IMR-90 (cell line): ENCODE measurements at regions not wholly inside any gene's neighbourhood (a gene's known extent, or its start where the extent isn't known, plus 50 kb on each side); places are given as distances from the start of the nearest gene placed in this dataset.

ENCODE experiments used
- ATAC-seq: fragments of 200-7000 bp; cut with Tn5 transposase; 2 replicates; pipeline ENCODE4 v1.9.1; 2020; ENCODE audit warnings: low read depth, mild to moderate bottlenecking, moderate library complexity
- BruUV-seq: library from RNA; stranded (reverse); fragments of 400-500 nt; replicated peaks from 2 replicates; lab custom pipeline; 2021; lab: Mats Ljungman, UMichigan
- CTCF ChIA-PET: fragments of 300-600 bp; formaldehyde crosslinking; extraction: SDS; loops from one replicate; lab custom pipeline; 2021; ENCODE audit warnings: antibody characterized with exemption; lab: Yijun Ruan, JAX
- POLR2A ChIA-PET: fragments of 300-600 bp; sonication (Branson Sonifier 250); formaldehyde crosslinking; loops from one replicate; lab custom pipeline; 2022; ENCODE audit warnings: antibody characterized with exemption; ENCODE audit not compliant: unreplicated experiment; lab: Charles Lee
- DNase-seq: peaks from one replicate; pipeline ENCODE4 v3.0.0; 2013
- H2AFZ ChIP-seq: replicated peaks from 2 replicates; pipeline ENCODE3; 2013; ENCODE audit warnings: low read length, mild to moderate bottlenecking; ENCODE audit not compliant: poor library complexity
- H2AK5ac ChIP-seq: 2 replicates; pipeline ENCODE4 v1.6.1; 2013; ENCODE audit warnings: low read depth, low read length, inconsistent platforms
- H2AK9ac ChIP-seq: replicated peaks from 2 replicates; pipeline ENCODE3; 2013; ENCODE audit warnings: mild to moderate bottlenecking, low read depth, low read length, moderate library complexity; ENCODE audit not compliant: poor library complexity
- H2BK120ac ChIP-seq: 2 replicates; pipeline ENCODE4 v1.6.1; 2013; ENCODE audit warnings: low read depth, low read length, inconsistent platforms
- H2BK15ac ChIP-seq: 3 replicates; pipeline ENCODE4 v1.6.1; 2013; ENCODE audit warnings: low read depth, low read length, inconsistent platforms
- H2BK20ac ChIP-seq: 2 replicates; pipeline ENCODE4 v1.6.1; 2013; ENCODE audit warnings: low read depth, mild to moderate bottlenecking, inconsistent platforms, low read length, moderate library complexity
- H2BK5ac ChIP-seq: 2 replicates; pipeline ENCODE4 v1.6.1; 2013; ENCODE audit warnings: mild to moderate bottlenecking, low read depth, low read length, inconsistent platforms; ENCODE audit not compliant: poor library complexity, severe bottlenecking
- H3K14ac ChIP-seq: replicated peaks from 2 replicates; pipeline ENCODE4 v1.6.1; 2013; ENCODE audit warnings: low read depth, low read length, inconsistent platforms
- H3K18ac ChIP-seq: 2 replicates; pipeline ENCODE4 v1.6.1; 2013; ENCODE audit warnings: low read depth, low read length, control low read depth
- H3K23ac ChIP-seq: 2 replicates; pipeline ENCODE4 v1.6.1; 2013; ENCODE audit warnings: low read depth, low read length, inconsistent platforms
- H3K27ac ChIP-seq: 2 replicates; pipeline ENCODE4 v1.5.1; 2013; ENCODE audit warnings: mild to moderate bottlenecking, control low read depth, low read length; ENCODE audit not compliant: insufficient read depth
- H3K27me3 ChIP-seq: 2 replicates; pipeline ENCODE4 v1.6.1; 2013; ENCODE audit warnings: low read length; ENCODE audit not compliant: control insufficient read depth, insufficient read depth
- H3K36me3 ChIP-seq: 2 replicates; pipeline ENCODE4 v1.6.1; 2013; ENCODE audit warnings: low read length, mixed read lengths; ENCODE audit not compliant: control insufficient read depth, insufficient read depth
- H3K4ac ChIP-seq: 2 replicates; pipeline ENCODE4 v1.6.1; 2013; ENCODE audit warnings: low read depth, low read length, inconsistent platforms
- H3K4me1 ChIP-seq: 2 replicates; pipeline ENCODE4 v1.6.1; 2013; ENCODE audit warnings: low read length, mixed read lengths; ENCODE audit not compliant: control insufficient read depth, insufficient read depth
- H3K4me2 ChIP-seq: 2 replicates; pipeline ENCODE4 v1.6.1; 2013; ENCODE audit warnings: low read depth, mild to moderate bottlenecking, control low read depth, low read length, moderate library complexity
- H3K4me3 ChIP-seq: 2 replicates; pipeline ENCODE4 v1.5.1; 2013; ENCODE audit warnings: low read depth, mild to moderate bottlenecking, control low read depth, low read length, moderate library complexity; ENCODE audit not compliant: insufficient read depth
- H3K56ac ChIP-seq: 2 replicates; pipeline ENCODE4 v1.6.1; 2013; ENCODE audit warnings: low read length, inconsistent platforms; ENCODE audit not compliant: insufficient read depth; ENCODE audit errors: extremely low read depth
- H3K79me1 ChIP-seq, 2 experiments: 2 replicates each; pipeline ENCODE4 v1.6.1; 2013; ENCODE audit warnings: low read length in 2 of 2, inconsistent platforms in 1 of 2, low read depth in 1 of 2
- H3K9ac ChIP-seq: 2 replicates; pipeline ENCODE4 v1.6.1; 2013; ENCODE audit warnings: low read depth, low read length, control low read depth
- H3K9me1 ChIP-seq: 2 replicates; pipeline ENCODE4 v1.6.1; 2013; ENCODE audit warnings: low read length, inconsistent platforms; ENCODE audit not compliant: insufficient read depth
- H3K9me3 ChIP-seq: 2 replicates; pipeline ENCODE4 v1.6.1; 2013; ENCODE audit warnings: low read length; ENCODE audit not compliant: control insufficient read depth, insufficient read depth
- H4K20me1 ChIP-seq: 2 replicates; pipeline ENCODE4 v1.6.1; 2013; ENCODE audit warnings: low read length, inconsistent platforms; ENCODE audit not compliant: insufficient read depth
- H4K5ac ChIP-seq: 2 replicates; pipeline ENCODE4 v1.6.1; 2013; ENCODE audit warnings: mild to moderate bottlenecking, low read depth, low read length, control low read depth
- H4K8ac ChIP-seq, 2 experiments: 2 replicates each; pipeline ENCODE4 v1.6.1; 2013; ENCODE audit warnings: low read depth in 2 of 2, low read length in 2 of 2, control low read depth in 1 of 2, inconsistent platforms in 1 of 2
- H4K91ac ChIP-seq: 2 replicates; pipeline ENCODE4 v1.6.1; 2013; ENCODE audit warnings: low read depth, low read length, inconsistent platforms; ENCODE audit not compliant: insufficient read depth
- CEBPB ChIP-seq: IDR thresholded peaks from 2 replicates; pipeline ENCODE4 v1.6.1; 2012; ENCODE audit warnings: low read depth, low read length, improper control_type of control experiment
- RCOR1 ChIP-seq: IDR thresholded peaks from 2 replicates; pipeline ENCODE4 v1.6.1; 2012; ENCODE audit warnings: mild to moderate bottlenecking, low read length, improper control_type of control experiment; ENCODE audit not compliant: insufficient replicate concordance
- WGBS, 2 experiments: methylation state at CpG; one replicate each; pipeline versions ENCODE4 v1.1.5 to v1.1.7; 2013; ENCODE audit warnings: missing lambda C conversion rate in 2 of 2; ENCODE audit not compliant: insufficient read length in 1 of 2; ENCODE audit errors: extremely low coverage in 2 of 2; 5-methylcytosine and 5-hydroxymethylcytosine counted together
- dilution Hi-C: fragments of 300-500 bp; cut with HindIII; formaldehyde crosslinking; loops from one replicate; pipeline ENCODE4 v1.14.3; 2018; ENCODE audit warnings: low sequenced_read_pairs; ENCODE audit not compliant: unreplicated experiment
- in situ Hi-C: fragments of 300-500 bp; cut with MboI; formaldehyde crosslinking; loops from 3 replicates; pipeline ENCODE4 v1.14.3; 2019; ENCODE audit warnings: low sequenced_read_pairs, inconsistent platforms, mixed read lengths
- intact Hi-C: fragments of 100-400 bp; cut with micrococcal nuclease; formaldehyde crosslinking; loops from 2 replicates; pipeline ENCODE4 v1.10.0; 2022

DNA sequence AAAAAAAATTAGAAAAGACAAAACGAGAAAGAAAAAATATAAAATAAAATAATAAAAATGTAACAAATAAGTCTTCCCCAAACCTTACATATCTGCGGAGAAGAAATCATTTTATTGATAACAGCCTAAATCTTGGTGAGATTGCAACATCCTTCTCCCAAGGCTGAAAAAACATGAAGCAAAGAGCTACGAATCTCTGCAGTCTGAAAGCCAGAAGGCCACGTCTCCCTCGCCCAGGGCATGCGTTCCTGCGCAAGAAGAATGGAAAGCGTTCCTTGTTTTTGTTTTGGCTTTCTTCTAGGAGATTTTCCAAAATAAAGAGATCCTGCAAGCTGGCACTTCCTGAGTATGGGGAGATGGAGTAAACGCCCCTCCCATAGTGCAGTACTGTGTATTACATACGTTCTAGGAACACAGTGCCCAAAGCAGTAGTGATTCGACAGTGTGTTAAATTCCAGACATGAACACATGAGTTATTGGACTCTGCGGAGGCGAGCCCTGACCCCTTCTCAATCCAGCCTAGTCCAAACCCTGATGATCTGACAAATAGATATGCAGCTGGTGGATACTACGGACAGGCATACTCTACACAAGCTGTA lies 126.7 kb upstream of the RREB1 start:
- POLR2A ChIA-PET, result no interaction called here
- dilution Hi-C loops, result no loop called here
- ATAC-seq (no peak), DNase-seq (no peak)
- Histone ChIP-seq H4K91ac (no peak overlapping the region), H3K27ac (no peak overlapping the region), H3K4ac (no peak overlapping the region), H3K4me3 (no peak overlapping the region), H2AK9ac (no peak overlapping the region), H2BK15ac (no peak overlapping the region), H2AFZ (peak overlapping the region; percentile 53), H3K4me2 (no peak overlapping the region), H2BK5ac (no peak overlapping the region), H2AK5ac (no peak overlapping the region), H3K23ac (no peak overlapping the region), H2BK20ac (no peak overlapping the region), H4K20me1 (no peaks in the 10 kb centered on the region), H3K14ac (no peak overlapping the region), H3K36me3 (no peaks in the 10 kb centered on the region), H2BK120ac (no peak overlapping the region), H3K9me1 (no peaks in the 10 kb centered on the region), H3K4me1 (no peaks in the 10 kb centered on the region), H4K8ac (no peak overlapping the region), H3K9me3 (no peaks in the 10 kb centered on the region), H3K79me1 (no peaks in the 10 kb centered on the region), H3K18ac (no peak overlapping the region), H3K27me3 (peaks cover 14% of the 10 kb centered on the region), H3K56ac (no peak overlapping the region), H4K5ac (no peak overlapping the region), H3K9ac (no peak overlapping the region)
- intact Hi-C loops, result no loop called here
- 0 out of 2 replicates have a peak, but pooled peaks have one; percentile 3 for TF ChIP-seq CEBPB
- TF ChIP-seq RCOR1, result no peak
- CTCF ChIA-PET, result no interaction called here
- BruUV-seq, result no TSS peak
- WGBS, 2 experiments, result no CpG with 5 or more reads among the region's 14 CpGs
- in situ Hi-C loops, result no loop called here
